Panc1 (cell line): ENCODE measurements at regions not wholly inside any gene's neighbourhood (a gene's known extent, or its start where the extent isn't known, plus 50 kb on each side); places are given as distances from the start of the nearest gene placed in this dataset.

ENCODE experiments used
- ATAC-seq: fragments of 200-7000 bp; cut with Tn5 transposase; 2 replicates; pipeline ENCODE4 v1.9.1; 2020; ENCODE audit warnings: mild to moderate bottlenecking, moderate library complexity
- BruUV-seq: library from RNA; stranded (reverse); fragments of 400-500 nt; replicated peaks from 2 replicates; lab custom pipeline; 2021; lab: Mats Ljungman, UMichigan
- CTCF ChIA-PET: fragments of 300-600 bp; sonication (Branson Sonifier 250); formaldehyde crosslinking; loops from one replicate; lab custom pipeline; 2022; ENCODE audit warnings: antibody characterized with exemption; lab: Charles Lee
- POLR2A ChIA-PET: fragments of 300-600 bp; sonication (Branson Sonifier 250); formaldehyde crosslinking; loops from one replicate; lab custom pipeline; 2022; ENCODE audit warnings: antibody characterized with exemption; lab: Charles Lee
- DNase-seq: peaks from one replicate; pipeline ENCODE4 v3.0.0-alpha.2; 2010; ENCODE audit warnings: low read depth, low spot score
- H3K27ac ChIP-seq: 2 replicates; pipeline ENCODE4 v1.5.1; 2011; ENCODE audit warnings: mild to moderate bottlenecking, low read length, inconsistent platforms
- H3K27me3 ChIP-seq: fragments of 200-500 bp; sonication (Bioruptor generic); 2 replicates; pipeline ENCODE4 v1.6.0; 2014; ENCODE audit warnings: low read length, inconsistent platforms; ENCODE audit not compliant: control insufficient read depth, insufficient read depth
- H3K36me3 ChIP-seq: fragments of 200-500 bp; sonication (Bioruptor generic); 2 replicates; pipeline ENCODE4 v1.5.1; 2014; ENCODE audit warnings: inconsistent platforms, mild to moderate bottlenecking, low read length, moderate library complexity; ENCODE audit not compliant: control insufficient read depth, insufficient read depth
- H3K4me1 ChIP-seq: 2 replicates; pipeline ENCODE4 v1.5.1; 2011; ENCODE audit warnings: inconsistent platforms, mild to moderate bottlenecking, low read length, moderate library complexity; ENCODE audit not compliant: control insufficient read depth, insufficient read depth
- H3K4me3 ChIP-seq, 2 experiments: 2 replicates each; pipeline ENCODE4 v1.5.1; 2011 to 2012; ENCODE audit warnings: low read depth in 2 of 2, low read length in 2 of 2, mild to moderate bottlenecking in 2 of 2, inconsistent platforms in 1 of 2, moderate library complexity in 1 of 2
- H3K9me3 ChIP-seq: fragments of 200-500 bp; sonication (Bioruptor generic); 2 replicates; pipeline ENCODE4 v1.5.1; 2014; ENCODE audit warnings: low read depth, mild to moderate bottlenecking, inconsistent platforms, low read length, moderate library complexity; ENCODE audit not compliant: control insufficient read depth, insufficient read depth
- POLR2AphosphoS5 ChIP-seq: IDR thresholded peaks from 2 replicates; pipeline ENCODE4 v1.6.1; 2012; ENCODE audit warnings: mild to moderate bottlenecking, low read depth, low read length, moderate library complexity
- SIN3A ChIP-seq: IDR thresholded peaks from 2 replicates; pipeline ENCODE4 v1.6.1; 2012; ENCODE audit warnings: low read depth, mild to moderate bottlenecking, low read length, moderate library complexity, borderline replicate concordance; ENCODE audit not compliant: insufficient read depth
- TCF7L2 ChIP-seq: IDR thresholded peaks from 2 replicates; pipeline ENCODE4 v1.6.1; 2011; ENCODE audit warnings: mild to moderate bottlenecking, low read depth, low read length, inconsistent platforms
- in situ Hi-C: cut with HindIII; loops from 2 replicates; pipeline ENCODE4 v1.10.0; 2016; ENCODE audit warnings: low sequenced_read_pairs, low pct_unique_long_range_greater_than_20kb
- intact Hi-C: fragments of 100-400 bp; cut with micrococcal nuclease; formaldehyde crosslinking; loops from one replicate; pipeline ENCODE4 v1.10.0; 2022; ENCODE audit not compliant: unreplicated experiment
- TF ChIP-seq, protein P1 (sequence below): fragments of 450-650 bp; IDR thresholded peaks from 2 replicates; pipeline ENCODE4 v1.5.1; 2017; ENCODE audit warnings: mild to moderate bottlenecking
- TF ChIP-seq, protein P2 (sequence below), 2 experiments: IDR thresholded peaks; 2 replicates each; pipeline ENCODE4 v1.6.1; 2011 to 2012; ENCODE audit warnings: low read depth in 2 of 2, control low read depth in 1 of 2, low read length in 1 of 2, mild to moderate bottlenecking in 1 of 2, moderate library complexity in 1 of 2; ENCODE audit not compliant: insufficient read depth in 1 of 2

DNA sequence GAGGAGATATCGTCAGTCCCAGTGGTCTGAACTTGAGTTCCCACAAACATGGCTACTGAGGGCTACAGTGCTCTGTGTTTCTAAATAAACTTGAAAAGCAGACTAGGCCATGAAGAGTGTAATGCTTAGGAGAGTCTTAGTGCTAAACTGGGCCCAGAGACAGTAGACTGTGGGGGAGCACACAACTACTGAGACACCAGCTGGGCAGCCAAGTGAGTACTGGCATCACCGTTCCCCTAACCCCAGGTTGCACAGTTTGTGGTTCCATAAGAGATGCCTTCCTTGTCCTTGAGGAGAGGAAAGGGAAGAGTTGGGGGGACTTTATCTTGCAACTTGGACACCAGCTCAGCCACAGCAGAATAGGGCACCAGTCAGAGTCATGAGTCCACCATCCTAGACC lies 172.1 kb upstream of the DMRTA1 start:
- in situ Hi-C loops (no loop called here), intact Hi-C loops (no loop called here)
- TF ChIP-seq TCF7L2, result no peak
- no peak overlapping the region for H3K4me3 ChIP-seq
- H3K27me3 ChIP-seq, result no peaks in the 10 kb centered on the region
- H3K4me1 ChIP-seq, result no peaks in the 10 kb centered on the region
- ATAC-seq (no peak), DNase-seq (no peak)
- no peaks in the 10 kb centered on the region for H3K9me3 ChIP-seq
- no peak overlapping the region for H3K27ac ChIP-seq
- no peaks in the 10 kb centered on the region for H3K36me3 ChIP-seq
- no TSS peak for BruUV-seq
- POLR2A ChIA-PET, result no interaction called here
- CTCF ChIA-PET, result no interaction called here

DNA sequence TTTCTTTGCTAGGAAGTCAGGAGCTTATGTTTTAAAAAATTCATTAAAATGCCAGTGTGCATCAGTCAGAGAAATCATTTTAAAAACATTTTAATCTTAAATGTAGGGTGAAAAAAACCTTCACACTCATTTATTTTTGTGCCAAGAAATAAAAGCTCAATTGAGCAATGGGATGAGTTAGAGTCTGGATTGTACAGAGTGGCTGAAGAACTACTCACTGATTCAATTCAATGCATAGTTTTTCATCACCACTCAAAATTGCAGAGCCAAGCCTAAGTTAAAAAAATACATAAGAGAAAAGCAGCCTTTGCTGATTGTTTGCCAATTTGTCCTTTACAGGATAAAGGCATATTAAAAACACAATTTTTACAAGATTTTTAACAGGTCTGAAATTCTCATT lies 168.2 kb upstream of the DMRTA1 start:
- in situ Hi-C loops (no loop called here), intact Hi-C loops (no loop called here)
- H3K9me3 ChIP-seq, result no peaks in the 10 kb centered on the region
- BruUV-seq, result no TSS peak
- TF ChIP-seq, protein P1, sequence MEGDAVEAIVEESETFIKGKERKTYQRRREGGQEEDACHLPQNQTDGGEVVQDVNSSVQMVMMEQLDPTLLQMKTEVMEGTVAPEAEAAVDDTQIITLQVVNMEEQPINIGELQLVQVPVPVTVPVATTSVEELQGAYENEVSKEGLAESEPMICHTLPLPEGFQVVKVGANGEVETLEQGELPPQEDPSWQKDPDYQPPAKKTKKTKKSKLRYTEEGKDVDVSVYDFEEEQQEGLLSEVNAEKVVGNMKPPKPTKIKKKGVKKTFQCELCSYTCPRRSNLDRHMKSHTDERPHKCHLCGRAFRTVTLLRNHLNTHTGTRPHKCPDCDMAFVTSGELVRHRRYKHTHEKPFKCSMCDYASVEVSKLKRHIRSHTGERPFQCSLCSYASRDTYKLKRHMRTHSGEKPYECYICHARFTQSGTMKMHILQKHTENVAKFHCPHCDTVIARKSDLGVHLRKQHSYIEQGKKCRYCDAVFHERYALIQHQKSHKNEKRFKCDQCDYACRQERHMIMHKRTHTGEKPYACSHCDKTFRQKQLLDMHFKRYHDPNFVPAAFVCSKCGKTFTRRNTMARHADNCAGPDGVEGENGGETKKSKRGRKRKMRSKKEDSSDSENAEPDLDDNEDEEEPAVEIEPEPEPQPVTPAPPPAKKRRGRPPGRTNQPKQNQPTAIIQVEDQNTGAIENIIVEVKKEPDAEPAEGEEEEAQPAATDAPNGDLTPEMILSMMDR, result no peak
- TF ChIP-seq POLR2AphosphoS5 (no peak), SIN3A (no peak), TCF7L2 (no peak)
- TF ChIP-seq, protein P2, sequence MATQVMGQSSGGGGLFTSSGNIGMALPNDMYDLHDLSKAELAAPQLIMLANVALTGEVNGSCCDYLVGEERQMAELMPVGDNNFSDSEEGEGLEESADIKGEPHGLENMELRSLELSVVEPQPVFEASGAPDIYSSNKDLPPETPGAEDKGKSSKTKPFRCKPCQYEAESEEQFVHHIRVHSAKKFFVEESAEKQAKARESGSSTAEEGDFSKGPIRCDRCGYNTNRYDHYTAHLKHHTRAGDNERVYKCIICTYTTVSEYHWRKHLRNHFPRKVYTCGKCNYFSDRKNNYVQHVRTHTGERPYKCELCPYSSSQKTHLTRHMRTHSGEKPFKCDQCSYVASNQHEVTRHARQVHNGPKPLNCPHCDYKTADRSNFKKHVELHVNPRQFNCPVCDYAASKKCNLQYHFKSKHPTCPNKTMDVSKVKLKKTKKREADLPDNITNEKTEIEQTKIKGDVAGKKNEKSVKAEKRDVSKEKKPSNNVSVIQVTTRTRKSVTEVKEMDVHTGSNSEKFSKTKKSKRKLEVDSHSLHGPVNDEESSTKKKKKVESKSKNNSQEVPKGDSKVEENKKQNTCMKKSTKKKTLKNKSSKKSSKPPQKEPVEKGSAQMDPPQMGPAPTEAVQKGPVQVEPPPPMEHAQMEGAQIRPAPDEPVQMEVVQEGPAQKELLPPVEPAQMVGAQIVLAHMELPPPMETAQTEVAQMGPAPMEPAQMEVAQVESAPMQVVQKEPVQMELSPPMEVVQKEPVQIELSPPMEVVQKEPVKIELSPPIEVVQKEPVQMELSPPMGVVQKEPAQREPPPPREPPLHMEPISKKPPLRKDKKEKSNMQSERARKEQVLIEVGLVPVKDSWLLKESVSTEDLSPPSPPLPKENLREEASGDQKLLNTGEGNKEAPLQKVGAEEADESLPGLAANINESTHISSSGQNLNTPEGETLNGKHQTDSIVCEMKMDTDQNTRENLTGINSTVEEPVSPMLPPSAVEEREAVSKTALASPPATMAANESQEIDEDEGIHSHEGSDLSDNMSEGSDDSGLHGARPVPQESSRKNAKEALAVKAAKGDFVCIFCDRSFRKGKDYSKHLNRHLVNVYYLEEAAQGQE (IDR thresholded peaks at IDR 0.05; ENCODE audit: insufficient read depth in 1 of 2, low read depth in 2 of 2, low read length in 1 of 2), result no peak
- H3K4me3 ChIP-seq, result no peak overlapping the region
- ATAC-seq, result no peak
- no peaks in the 10 kb centered on the region for H3K4me1 ChIP-seq
- no peak for DNase-seq
- H3K36me3 ChIP-seq, result no peaks in the 10 kb centered on the region
- POLR2A ChIA-PET, result no interaction called here
- no peak overlapping the region for H3K27ac ChIP-seq
- CTCF ChIA-PET, result no interaction called here
- no peaks in the 10 kb centered on the region for H3K27me3 ChIP-seq

DNA sequence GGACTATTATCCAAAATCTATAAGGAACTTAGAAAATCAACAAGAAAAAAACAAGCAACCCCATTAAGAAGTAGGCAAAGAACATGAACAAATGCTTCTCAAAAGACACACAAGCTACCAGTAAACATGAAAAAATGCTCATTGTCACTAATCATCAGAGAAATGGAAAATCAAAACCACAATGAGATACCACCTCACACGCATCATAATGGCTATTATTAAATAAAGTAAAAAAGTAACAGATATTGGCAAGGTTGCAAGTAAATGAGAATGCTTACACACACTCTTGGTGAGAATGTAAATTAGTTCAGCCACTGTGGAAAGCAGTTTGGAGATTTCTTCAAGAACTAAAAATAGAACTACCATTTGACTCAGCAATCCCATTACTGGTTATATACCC lies 167.0 kb upstream of the DMRTA1 start:
- H3K27ac ChIP-seq, result no peak overlapping the region
- ChIA-PET CTCF (no interaction called here), POLR2A (no interaction called here)
- H3K4me3 ChIP-seq, result no peak overlapping the region
- no peak for ATAC-seq
- no peaks in the 10 kb centered on the region for H3K9me3 ChIP-seq
- no peaks in the 10 kb centered on the region for H3K27me3 ChIP-seq
- DNase-seq, result no peak
- in situ Hi-C loops (no loop called here), intact Hi-C loops (no loop called here)
- BruUV-seq, result no TSS peak
- no peaks in the 10 kb centered on the region for H3K4me1 ChIP-seq
- no peaks in the 10 kb centered on the region for H3K36me3 ChIP-seq
- TF ChIP-seq SIN3A (no peak), TCF7L2 (no peak), POLR2AphosphoS5 (no peak)
- TF ChIP-seq, protein P2 (IDR thresholded peaks at IDR 0.05; ENCODE audit: insufficient read depth in 1 of 2, low read depth in 2 of 2, low read length in 1 of 2), result no peak
- TF ChIP-seq, protein P1, result no peak
